Activated CD4-positive, alpha-beta T cell treated with anti-CD3 and anti-CD28 coated beads, Interleukin-2, Interleukin-6, amounts not matched to agents 100 ng/mL and 50 ng/mL, durations not matched to agents 16 hours and 8 hours (primary cell): ENCODE measurements at regions not wholly inside any gene's neighbourhood (a gene's known extent, or its start where the extent isn't known, plus 50 kb on each side); places are given as distances from the start of the nearest gene placed in this dataset.

Experiments used
- DNase-seq: peaks from one replicate; pipeline ENCODE4 v3.0.0-alpha.2; 2020

- no peak for DNase-seq
These were observed 1646.6 kb downstream of the MAT2B start for GRCh38 chr5:165152058-165152457.

- no peak for DNase-seq
These were observed 1651.8 kb downstream of the MAT2B start for GRCh38 chr5:165157219-165157618.

DNA sequence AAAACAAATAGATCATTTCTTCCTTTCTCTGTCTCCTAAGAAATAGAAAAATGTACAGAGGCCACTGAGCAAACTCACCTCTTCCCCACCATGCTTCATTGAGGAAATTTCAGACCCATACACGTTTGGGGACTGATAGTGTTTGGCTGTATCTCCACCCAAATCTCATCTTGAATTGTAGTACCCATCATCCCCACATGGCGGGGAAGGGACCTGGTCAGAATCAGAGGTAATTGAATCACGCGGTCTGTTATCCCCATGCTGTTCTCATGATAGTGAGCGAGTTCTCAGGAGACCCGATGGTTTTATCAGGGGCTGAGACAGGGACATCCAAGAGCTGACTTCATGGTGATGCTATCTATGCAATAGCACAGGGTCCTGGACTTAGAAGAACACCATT, 1655.8 kb downstream of the MAT2B start:
- no peak for DNase-seq

- no peak for DNase-seq
These were observed 1658.4 kb downstream of the MAT2B start for GRCh38 chr5:165163861-165164260.

DNA sequence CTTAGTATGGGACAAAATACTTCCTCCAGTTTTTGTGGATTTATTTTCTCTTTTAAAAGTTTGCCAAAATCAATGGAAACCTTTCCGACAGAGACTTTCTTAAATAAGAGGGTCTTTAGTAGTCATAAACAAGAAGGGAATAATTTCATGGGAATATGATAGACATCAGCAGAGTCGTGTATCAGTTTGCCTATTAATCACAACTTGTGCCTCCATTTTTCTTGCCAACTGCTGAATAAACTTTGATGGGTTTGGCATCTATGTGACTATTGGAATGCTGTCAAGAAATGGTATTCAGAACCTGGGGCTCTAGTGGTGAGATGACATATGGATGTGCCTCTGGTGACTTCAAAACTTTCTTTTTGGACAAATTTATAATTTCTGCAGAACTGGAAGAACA, 1668.2 kb downstream of the MAT2B start:
- DNase-seq: no peak

GRCh38 chr5:165175041-165175440, 1669.6 kb downstream of the MAT2B start:
- no peak for DNase-seq

DNA sequence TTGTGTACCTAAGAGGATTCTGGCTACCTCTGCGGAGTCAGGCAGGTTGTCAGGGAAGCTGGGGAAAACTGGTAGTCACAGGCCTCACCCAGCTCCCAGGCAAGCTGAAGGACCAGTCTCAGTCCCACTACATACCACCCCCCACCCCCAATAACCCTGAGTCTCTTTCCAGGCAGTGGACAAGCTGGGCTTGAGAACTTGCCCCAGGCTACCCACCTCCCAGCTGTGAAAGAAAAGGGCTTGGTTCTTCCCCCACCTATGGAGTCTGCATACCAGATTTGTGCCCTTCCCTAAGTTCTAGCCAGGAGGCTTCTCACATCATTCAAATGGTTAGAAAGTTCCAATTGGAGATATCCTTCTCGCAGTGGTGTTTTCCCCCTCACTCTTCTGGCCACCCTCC, 1678.8 kb downstream of the MAT2B start:
- no peak for DNase-seq

DNA sequence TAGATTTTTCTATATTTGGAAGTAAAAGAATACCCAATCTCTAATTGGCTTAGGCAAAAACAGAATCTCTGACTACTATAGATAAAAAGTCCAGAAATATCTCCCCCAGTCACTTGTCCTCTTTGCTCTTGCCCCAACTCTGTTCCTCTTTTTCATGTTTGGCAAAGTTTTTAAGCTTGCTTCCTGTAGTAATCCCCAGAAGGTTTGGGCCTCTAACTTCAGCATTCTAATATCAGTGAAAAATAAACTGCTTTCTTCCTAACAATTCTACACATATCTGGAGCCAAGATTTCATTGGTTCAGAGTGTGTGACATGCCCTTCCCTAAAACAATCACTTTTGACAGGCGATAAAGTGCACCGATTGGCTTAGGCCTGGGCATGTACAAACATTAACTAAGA, 1680.3 kb downstream of the MAT2B start:
- DNase-seq: no peak

DNA sequence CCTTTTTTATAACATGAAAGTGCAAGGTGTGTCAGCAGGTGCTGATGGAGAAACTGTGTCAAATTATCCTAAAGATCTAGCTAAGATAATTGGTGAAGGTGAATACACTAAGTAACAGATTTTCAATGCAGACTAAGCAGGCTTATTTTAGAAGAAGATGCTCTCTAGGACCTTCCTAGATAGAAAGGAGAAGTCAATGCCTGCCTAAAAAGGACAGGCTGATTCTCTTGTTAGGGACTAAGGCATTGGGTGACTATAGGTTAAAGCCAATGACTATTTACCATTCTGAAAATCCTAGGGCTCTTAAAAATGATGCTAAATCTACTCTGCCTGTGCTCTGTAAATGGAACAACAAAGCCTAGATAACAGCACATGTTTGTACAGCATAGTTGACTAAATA, 1682.4 kb downstream of the MAT2B start:
- DNase-seq: no peak

DNA sequence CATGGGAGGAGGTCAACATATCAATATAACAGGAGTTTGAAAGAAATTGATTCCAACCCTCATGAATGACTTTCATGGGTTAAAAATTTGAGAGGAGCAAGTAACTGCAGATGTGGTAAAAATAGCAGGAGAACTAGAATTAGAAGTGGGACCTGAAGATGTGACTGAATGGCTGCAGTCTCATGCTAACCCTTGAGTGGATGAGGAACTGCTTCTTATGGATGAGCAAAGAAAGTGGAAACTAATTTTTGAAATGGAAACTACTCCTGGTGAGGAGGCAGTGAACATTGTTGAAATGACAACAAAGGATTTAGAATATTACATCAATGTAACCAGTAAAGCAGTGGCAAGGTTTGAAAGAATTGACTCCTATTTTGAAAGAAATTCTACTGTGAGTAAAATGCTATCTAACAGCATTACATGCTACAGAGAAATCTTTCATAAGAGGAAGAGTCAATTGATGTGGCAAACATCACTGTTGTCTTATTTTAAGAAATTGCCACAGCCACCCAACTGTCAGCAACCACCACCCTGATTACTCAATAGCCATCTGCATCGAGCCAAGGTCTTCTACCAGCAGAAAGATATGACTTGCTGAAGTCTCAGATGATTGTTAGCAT, 1683.2 kb downstream of the MAT2B start:
- DNase-seq: no peak

- DNase-seq: no peak
These were observed 1691.5 kb downstream of the MAT2B start for GRCh38 chr5:165196961-165197360.

DNA sequence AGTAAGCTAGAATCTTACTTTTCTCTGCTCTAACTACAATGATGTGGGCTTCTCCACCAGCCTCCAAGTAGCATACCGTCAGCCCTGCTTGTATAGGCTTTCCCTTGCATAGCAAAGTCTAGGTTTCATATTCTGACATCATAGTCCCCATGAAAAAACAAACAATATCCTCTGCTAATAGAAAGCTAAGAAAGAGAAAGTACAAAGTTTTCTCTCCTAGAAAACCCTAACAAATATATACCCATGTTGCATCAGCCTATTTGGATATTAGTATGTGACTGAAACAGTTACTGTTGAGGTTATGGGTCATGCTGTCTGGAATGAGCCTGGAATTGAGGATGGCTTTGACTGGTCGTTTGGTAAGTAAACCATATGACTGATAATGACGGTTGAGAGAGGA, 1696.0 kb downstream of the MAT2B start:
- DNase-seq: no peak

GRCh38 chr5:165201771-165202518, 1696.5 kb downstream of the MAT2B start:
- no peak for DNase-seq

- DNase-seq: no peak
These were observed 1697.1 kb downstream of the MAT2B start for GRCh38 chr5:165202519-165202910.

DNA sequence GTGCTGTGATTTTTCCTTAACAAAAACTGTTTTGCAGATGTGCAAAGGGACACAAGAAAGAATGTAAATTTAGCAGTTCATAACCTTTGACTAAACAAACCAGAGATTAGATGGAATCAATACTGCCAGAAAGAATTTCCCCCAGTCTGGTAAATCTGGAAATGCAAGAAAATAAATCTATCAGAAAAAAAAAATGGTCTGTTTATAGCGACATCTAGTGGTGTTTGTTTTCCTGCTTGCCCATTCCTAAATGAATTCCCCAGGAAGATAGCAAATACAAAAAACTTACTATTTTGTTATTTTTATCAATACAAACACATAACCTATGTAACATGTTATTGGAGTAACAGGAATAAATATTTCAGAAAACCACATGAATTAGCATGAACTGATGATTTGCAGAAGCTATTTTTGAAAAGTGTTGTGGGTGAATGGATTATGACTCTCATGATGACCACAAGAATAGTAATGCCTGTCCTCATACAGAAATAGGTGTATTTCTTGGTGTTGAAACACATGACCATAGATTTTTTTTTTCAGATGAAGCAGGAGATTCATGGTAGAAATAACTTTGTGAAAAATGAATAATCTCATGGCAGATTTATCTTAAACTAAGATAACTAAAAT, 1703.8 kb downstream of the MAT2B start:
- peak; percentile 19 for DNase-seq

GRCh38 chr5:165224366-165225045, 1719.1 kb downstream of the MAT2B start:
- no peak for DNase-seq

DNA sequence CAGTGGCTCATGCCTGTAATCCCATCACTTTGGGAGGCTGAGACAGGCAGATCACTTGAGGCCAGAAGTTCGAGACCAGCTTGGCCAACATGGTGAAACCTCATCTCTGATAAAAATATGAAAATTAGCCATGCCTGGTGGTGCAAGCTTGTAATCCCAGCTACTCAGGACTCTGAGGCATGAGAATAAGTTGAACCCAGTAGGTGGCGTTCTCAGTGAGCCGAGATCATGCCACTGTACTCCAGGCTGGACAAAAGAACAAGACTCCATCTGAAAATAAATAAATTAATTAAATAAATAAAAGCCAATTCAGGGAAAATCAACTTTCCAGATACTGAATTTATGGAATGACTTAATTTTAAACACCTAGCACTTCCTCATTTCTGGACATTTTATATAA, 1722.1 kb downstream of the MAT2B start:
- no peak for DNase-seq

DNA sequence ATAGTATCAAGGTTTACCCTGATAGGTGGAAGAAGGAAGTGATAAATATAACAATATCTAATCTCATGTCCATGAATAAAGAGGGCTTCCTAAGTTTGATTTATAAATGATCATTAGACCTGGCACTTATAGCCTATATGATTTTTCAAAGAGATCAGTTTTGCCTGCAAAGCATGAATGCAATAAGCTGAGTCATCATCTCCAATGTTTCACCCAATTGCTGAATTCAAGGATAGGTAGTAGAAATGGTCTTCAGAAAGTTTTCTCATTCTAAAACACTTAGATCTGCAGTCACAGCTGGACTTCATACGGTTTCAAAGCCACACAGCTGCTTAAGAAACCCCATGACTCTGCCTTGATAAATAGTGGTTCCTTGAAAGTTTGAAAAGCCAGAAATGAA, 1722.8 kb downstream of the MAT2B start:
- DNase-seq: no peak

GRCh38 chr5:165231821-165232508, 1726.5 kb downstream of the MAT2B start:
- DNase-seq: no peak

- DNase-seq: no peak
These were observed 1727.2 kb downstream of the MAT2B start for GRCh38 chr5:165232509-165233028.

DNA sequence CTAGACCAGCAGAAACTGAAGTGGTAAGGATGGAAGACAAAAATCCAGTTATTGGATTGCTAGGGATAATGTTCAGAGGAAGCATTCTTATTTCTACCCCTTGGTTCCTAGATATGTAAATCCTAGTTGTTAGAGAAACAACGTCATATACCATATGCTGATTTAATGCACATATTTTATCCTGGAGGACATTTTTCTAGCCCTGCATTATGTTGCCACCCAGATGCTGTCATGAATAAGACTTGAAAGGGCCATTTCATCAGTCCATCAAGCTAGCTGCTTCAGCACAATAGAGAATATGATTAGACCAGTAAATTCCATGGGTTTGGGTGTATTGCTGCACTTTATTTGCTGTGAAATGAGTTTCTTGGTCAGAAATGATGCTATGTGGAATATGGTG, 1736.4 kb downstream of the MAT2B start:
- DNase-seq: no peak

DNA sequence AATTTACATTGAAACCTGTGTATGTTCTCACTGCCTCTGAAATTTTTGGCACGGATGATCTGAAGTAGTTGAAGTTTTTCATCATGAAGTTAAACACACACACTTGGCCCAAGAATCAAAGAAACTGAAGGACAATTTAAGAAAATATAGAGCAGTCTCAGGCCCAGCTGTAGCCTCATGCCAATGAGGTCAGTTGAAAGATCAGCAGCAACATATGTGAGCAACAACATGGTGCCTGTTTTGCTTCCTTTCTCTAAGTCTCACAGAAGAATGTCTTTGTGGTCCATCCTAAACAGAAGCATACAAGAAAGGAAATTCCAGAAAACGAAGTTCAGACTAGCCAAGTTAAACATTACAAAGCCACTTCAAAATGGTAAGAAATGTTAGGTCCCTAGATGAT, 1737.2 kb downstream of the MAT2B start:
- no peak for DNase-seq

GRCh38 chr5:165244407-165244806, 1739.0 kb downstream of the MAT2B start:
- no peak for DNase-seq
